A549 (cell line): ENCODE measurements at regions not wholly inside any gene's neighbourhood (a gene's known extent, or its start where the extent isn't known, plus 50 kb on each side); places are given as distances from the start of the nearest gene placed in this dataset.

Source experiments
- ATAC-seq, 2 experiments: fragments of 200-7000 bp in 1 of 2; fragments of >200 bp in 1 of 2; cut with Nextera tagmentation in 1 of 2; cut with Tn5 transposase in 1 of 2; 3 replicates each; pipeline versions ENCODE4 v1.8.0 to v1.9.1; 2018 to 2020; ENCODE audit warnings: mild to moderate bottlenecking in 1 of 2, moderate library complexity in 1 of 2
- CTCF ChIA-PET: fragments of 300-600 bp; sonication (Branson Sonifier 250); formaldehyde crosslinking; extraction: SDS; loops from one replicate; lab custom pipeline; 2021; ENCODE audit warnings: antibody characterized with exemption, inconsistent platforms; lab: Yijun Ruan, JAX
- POLR2A ChIA-PET: fragments of 350-600 bp; formaldehyde crosslinking; extraction: SDS; loops from one replicate; lab custom pipeline; 2021; ENCODE audit warnings: antibody characterized with exemption, inconsistent platforms; lab: Yijun Ruan, JAX
- DNase-seq, 2 experiments: peaks; one replicate each; pipeline versions ENCODE4 v3.0.0 to v3.0.0-alpha.2; 2011 to 2016; ENCODE audit warnings: low read depth in 1 of 2, low spot score in 1 of 2
- FAIRE-seq: peaks from 2 replicates; lab custom pipeline; 2011; peaks lifted over from hg19 to GRCh38; lab: Jason Lieb, UNC
- H3K27ac ChIP-seq, 2 experiments: fragments of >200 bp; sonication (Bioruptor Twin); formaldehyde crosslinking; 3 replicates each; pipeline ENCODE4 v1.5.1; 2016 to 2017
- H3K4me1 ChIP-seq: fragments of >200 bp; sonication (Bioruptor Twin); formaldehyde crosslinking; 3 replicates; pipeline ENCODE4 v1.6.1; 2016
- H3K4me2 ChIP-seq: fragments of >200 bp; sonication (Bioruptor Twin); formaldehyde crosslinking; 3 replicates; pipeline ENCODE4 v1.6.1; 2016
- H3K4me3 ChIP-seq: fragments of >200 bp; sonication (Bioruptor Twin); formaldehyde crosslinking; 3 replicates; pipeline ENCODE4 v1.5.1; 2016
- H3K9me3 ChIP-seq: fragments of >200 bp; sonication (Bioruptor Twin); formaldehyde crosslinking; 3 replicates; pipeline ENCODE4 v1.6.1; 2016
- BHLHE40 ChIP-seq: IDR thresholded peaks from 2 replicates; pipeline ENCODE4 v1.6.1; 2012; ENCODE audit warnings: low read depth, low read length, inconsistent platforms
- CBX2 ChIP-seq: fragments of 200-600 bp; sonication (generic); IDR thresholded peaks from 2 replicates; pipeline ENCODE4 v1.6.1; 2016; ENCODE audit warnings: low read depth, mild to moderate bottlenecking, borderline replicate concordance
- CEBPB ChIP-seq, 2 experiments: fragments of >200 bp in 1 of 2; sonication (Bioruptor Twin) in 1 of 2; formaldehyde crosslinking in 1 of 2; IDR thresholded peaks; 2 replicates each; pipeline ENCODE4 v1.6.1; 2012 to 2016
- EP300 ChIP-seq, 2 experiments: fragments of >200 bp; sonication (Bioruptor Twin); formaldehyde crosslinking; IDR thresholded peaks; 2 replicates in 1 of 2; 3 replicates in 1 of 2; pipeline ENCODE4 v1.6.1; 2016 to 2017
- ESRRA ChIP-seq: fragments of 150-350 bp; IDR thresholded peaks from 2 replicates; pipeline ENCODE4 v1.6.1; 2014; ENCODE audit warnings: mild to moderate bottlenecking, low read length, borderline replicate concordance
- FOSL2 ChIP-seq, 2 experiments: fragments of 450-650 bp in 1 of 2; fragments of >200 bp in 1 of 2; sonication (Bioruptor Twin) in 1 of 2; formaldehyde crosslinking; IDR thresholded peaks; 2 replicates each; pipeline versions ENCODE4 v1.5.0 to v1.6.1; 2016 to 2020; ENCODE audit warnings: mild to moderate bottlenecking in 1 of 2, moderate library complexity in 1 of 2
- FOXS1 ChIP-seq: fragments of 250-450 bp; sonication (Bioruptor Pico); IDR thresholded peaks from 2 replicates; pipeline ENCODE4 v1.5.0; 2020; ENCODE audit warnings: mild to moderate bottlenecking, moderate library complexity
- GATA3 ChIP-seq: IDR thresholded peaks from 2 replicates; pipeline ENCODE4 v1.6.1; 2012; ENCODE audit warnings: borderline replicate concordance
- HOXA7 ChIP-seq: fragments of 250-450 bp; sonication (Bioruptor Pico); IDR thresholded peaks from 2 replicates; pipeline ENCODE4 v1.5.0; 2020; ENCODE audit warnings: mild to moderate bottlenecking, moderate library complexity
- HOXB5 ChIP-seq: fragments of 250-450 bp; sonication (Bioruptor Pico); IDR thresholded peaks from 2 replicates; pipeline ENCODE4 v1.5.0; 2020; ENCODE audit warnings: mild to moderate bottlenecking, moderate library complexity
- JUN ChIP-seq, 2 experiments: fragments of >200 bp; sonication (Bioruptor Twin); formaldehyde crosslinking; IDR thresholded peaks; 2 replicates in 1 of 2; 3 replicates in 1 of 2; pipeline ENCODE4 v1.6.1; 2016 to 2017
- MAFK ChIP-seq: fragments of 450-650 bp; IDR thresholded peaks from 2 replicates; pipeline ENCODE4 v1.6.1; 2014; ENCODE audit not compliant: partially characterized antibody
- MYC ChIP-seq: IDR thresholded peaks from 2 replicates; pipeline ENCODE4 v1.6.1; 2012; ENCODE audit warnings: mild to moderate bottlenecking, inconsistent platforms, low read length, improper control_type of control experiment, borderline replicate concordance
- PHF8 ChIP-seq: fragments of 200-600 bp; sonication (generic); IDR thresholded peaks from 2 replicates; pipeline ENCODE4 v1.6.1; 2016; ENCODE audit warnings: low read depth, mild to moderate bottlenecking, antibody characterized with exemption, moderate library complexity, borderline replicate concordance
- POLR2A ChIP-seq: IDR thresholded peaks from 2 replicates; pipeline ENCODE4 v1.6.1; 2012; ENCODE audit warnings: mild to moderate bottlenecking, low read length
- RAD21 ChIP-seq, 2 experiments: fragments of >200 bp in 1 of 2; sonication (Bioruptor Twin) in 1 of 2; formaldehyde crosslinking in 1 of 2; IDR thresholded peaks in 1 of 2; conservative IDR thresholded peaks in 1 of 2; 2 replicates in 1 of 2; 3 replicates in 1 of 2; pipeline ENCODE4 v1.6.1; 2012 to 2018; ENCODE audit warnings: inconsistent platforms in 1 of 2
- RARB ChIP-seq: fragments of 250-450 bp; sonication (Bioruptor Pico); IDR thresholded peaks from 2 replicates; pipeline ENCODE4 v1.8.0; 2021; ENCODE audit warnings: mild to moderate bottlenecking, moderate library complexity
- RNF2 ChIP-seq: fragments of 200-600 bp; sonication (generic); IDR thresholded peaks from 2 replicates; pipeline ENCODE4 v1.6.1; 2016; ENCODE audit warnings: low read depth, mild to moderate bottlenecking, antibody characterized with exemption, moderate library complexity, borderline replicate concordance
- SMC3 ChIP-seq: fragments of >200 bp; sonication (Bioruptor Twin); formaldehyde crosslinking; IDR thresholded peaks from 3 replicates; pipeline ENCODE4 v1.6.1; 2018; ENCODE audit warnings: inconsistent platforms
- ZC3H11A ChIP-seq: fragments of 450-650 bp; IDR thresholded peaks from 2 replicates; pipeline ENCODE4 v1.6.1; 2014; ENCODE audit warnings: antibody characterized with exemption, mild to moderate bottlenecking
- ZNF302 ChIP-seq: fragments of 250-450 bp; sonication (Bioruptor Pico); IDR thresholded peaks from 2 replicates; pipeline ENCODE4 v1.9.0; 2021; ENCODE audit warnings: inconsistent platforms, mild to moderate bottlenecking, moderate library complexity
- WGBS: methylation state at CpG from one replicate; pipeline ENCODE4 v1.1.6; 2017; ENCODE audit errors: missing lambda C conversion rate; 5-methylcytosine and 5-hydroxymethylcytosine counted together
- TF ChIP-seq, protein P1 (sequence below): IDR thresholded peaks from 2 replicates; pipeline ENCODE4 v1.6.1; 2012
- TF ChIP-seq, protein P2 (sequence below): fragments of >200 bp; sonication (Bioruptor Twin); formaldehyde crosslinking; IDR thresholded peaks from 3 replicates; pipeline ENCODE4 v1.6.1; 2016
- TF ChIP-seq, protein P3 (sequence below): fragments of 250-450 bp; sonication (Bioruptor Pico); IDR thresholded peaks from 2 replicates; pipeline ENCODE4 v1.5.0; 2021; ENCODE audit warnings: mild to moderate bottlenecking, moderate library complexity, borderline replicate concordance
- TF ChIP-seq, protein P4 (sequence below): fragments of >200 bp; sonication (Bioruptor Twin); formaldehyde crosslinking; IDR thresholded peaks from 3 replicates; pipeline ENCODE4 v1.5.1; 2016

DNA sequence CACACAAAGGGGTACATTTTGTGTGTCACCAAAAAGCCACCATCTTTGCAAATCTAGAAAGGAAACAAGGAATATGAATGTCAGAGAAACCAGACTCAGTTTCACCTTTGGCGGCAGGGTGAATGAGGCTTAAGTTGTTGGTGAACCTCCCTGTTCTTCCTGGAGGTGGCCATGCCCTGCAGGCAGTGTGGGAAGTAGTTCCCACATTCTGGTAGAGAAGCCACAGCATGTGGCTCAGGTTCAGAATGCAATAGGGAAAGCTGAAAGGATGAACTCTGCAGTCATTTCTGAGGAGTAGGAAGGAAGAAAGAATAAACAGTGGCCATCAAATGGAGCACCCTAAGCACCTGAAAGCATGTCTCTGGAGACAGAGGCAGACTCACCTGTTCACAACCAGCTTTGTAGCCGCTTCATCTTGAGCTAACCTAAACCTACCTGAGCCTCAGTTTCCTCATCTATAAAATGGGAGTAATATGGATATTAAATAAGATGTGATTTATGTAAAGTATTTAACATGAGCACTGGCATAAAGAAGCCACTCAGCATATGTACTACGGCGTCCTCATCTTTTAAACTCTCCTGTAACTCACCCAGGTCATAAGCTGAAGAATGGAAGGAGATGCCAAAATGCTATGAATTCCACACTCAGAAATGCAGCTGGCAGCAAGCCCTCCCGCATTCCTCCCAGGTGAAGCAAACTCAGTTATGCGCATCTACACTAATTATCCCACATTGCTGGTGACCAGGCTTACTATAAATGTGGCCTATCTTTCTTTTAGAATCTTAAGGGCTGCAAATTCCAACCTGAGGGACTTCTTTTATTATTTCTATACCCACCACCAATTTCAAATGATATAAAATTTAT, 86.0 kb downstream of the ZNF608 start:
- 41% methylated on average over 6 of the region's 6 CpGs for WGBS
- 0 out of 3 replicates have a peak overlapping the region, but pooled peaks have one; percentile 22 for H3K4me3 ChIP-seq
- DNase-seq (peak in 1 of 2 experiments; percentile 38), ATAC-seq (peak in 1 of 2 experiments; percentile 0; a peak in 1 of 6 replicates), FAIRE-seq (no peak)
- CTCF ChIA-PET = interaction anchor here (1.3 kb wide), 1 partner anchor 12 kb away, joined by 3 read pairs; no protein-coding TSS in a partner anchor
- H3K27ac ChIP-seq = peak overlapping the region; percentile 83 to 87
- H3K4me1 ChIP-seq = peaks cover 73% of the 10 kb centered on the region
- H3K9me3 ChIP-seq = no peaks in the 10 kb centered on the region
- no peak for TF ChIP-seq ESRRA
- TF ChIP-seq, protein P1, sequence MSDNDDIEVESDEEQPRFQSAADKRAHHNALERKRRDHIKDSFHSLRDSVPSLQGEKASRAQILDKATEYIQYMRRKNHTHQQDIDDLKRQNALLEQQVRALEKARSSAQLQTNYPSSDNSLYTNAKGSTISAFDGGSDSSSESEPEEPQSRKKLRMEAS = peak; percentile 38; the same call in 1 of the 2 replicates
- no peak for TF ChIP-seq ZC3H11A
- TF ChIP-seq CEBPB (IDR thresholded peaks at IDR 0.05) = 0 out of 4 replicates have a peak, but pooled peaks of 1 of the 2 experiments have one; percentile 9
- TF ChIP-seq GATA3 = 0 out of 2 replicates have a peak, but pooled peaks have one; percentile 50
- TF ChIP-seq, all 56 proteins: peak for 3
- peak overlapping the region; percentile 81 for H3K4me2 ChIP-seq
- POLR2A ChIA-PET = interaction anchor here (0.8 to 1.7 kb wide), 3 partner anchors 23 to 88 kb away, joined by 3 to 12 read pairs (median 3); no protein-coding TSS in a partner anchor

DNA sequence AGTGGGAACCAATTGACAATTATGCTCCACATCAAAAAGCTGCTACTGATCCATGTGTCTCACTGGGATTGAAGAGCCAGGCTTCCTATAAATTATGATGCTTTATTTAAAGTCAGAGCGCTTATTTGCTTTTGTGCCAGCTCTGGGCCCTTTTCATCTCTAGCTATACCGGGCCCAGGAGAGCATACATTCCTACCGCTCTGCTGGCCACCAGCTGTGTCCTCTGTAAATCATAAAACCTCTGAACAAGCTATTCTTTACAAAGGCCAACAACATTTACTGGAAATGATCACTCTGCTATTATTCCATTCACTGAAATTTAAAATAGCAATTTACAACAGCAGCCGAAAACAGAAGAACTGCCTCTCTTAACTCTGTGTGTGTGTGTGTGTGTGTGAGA, 86.6 kb downstream of the ZNF608 start:
- TF ChIP-seq, protein P2, sequence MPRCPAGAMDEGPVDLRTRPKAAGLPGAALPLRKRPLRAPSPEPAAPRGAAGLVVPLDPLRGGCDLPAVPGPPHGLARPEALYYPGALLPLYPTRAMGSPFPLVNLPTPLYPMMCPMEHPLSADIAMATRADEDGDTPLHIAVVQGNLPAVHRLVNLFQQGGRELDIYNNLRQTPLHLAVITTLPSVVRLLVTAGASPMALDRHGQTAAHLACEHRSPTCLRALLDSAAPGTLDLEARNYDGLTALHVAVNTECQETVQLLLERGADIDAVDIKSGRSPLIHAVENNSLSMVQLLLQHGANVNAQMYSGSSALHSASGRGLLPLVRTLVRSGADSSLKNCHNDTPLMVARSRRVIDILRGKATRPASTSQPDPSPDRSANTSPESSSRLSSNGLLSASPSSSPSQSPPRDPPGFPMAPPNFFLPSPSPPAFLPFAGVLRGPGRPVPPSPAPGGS = no peak
- TF ChIP-seq, protein P3, sequence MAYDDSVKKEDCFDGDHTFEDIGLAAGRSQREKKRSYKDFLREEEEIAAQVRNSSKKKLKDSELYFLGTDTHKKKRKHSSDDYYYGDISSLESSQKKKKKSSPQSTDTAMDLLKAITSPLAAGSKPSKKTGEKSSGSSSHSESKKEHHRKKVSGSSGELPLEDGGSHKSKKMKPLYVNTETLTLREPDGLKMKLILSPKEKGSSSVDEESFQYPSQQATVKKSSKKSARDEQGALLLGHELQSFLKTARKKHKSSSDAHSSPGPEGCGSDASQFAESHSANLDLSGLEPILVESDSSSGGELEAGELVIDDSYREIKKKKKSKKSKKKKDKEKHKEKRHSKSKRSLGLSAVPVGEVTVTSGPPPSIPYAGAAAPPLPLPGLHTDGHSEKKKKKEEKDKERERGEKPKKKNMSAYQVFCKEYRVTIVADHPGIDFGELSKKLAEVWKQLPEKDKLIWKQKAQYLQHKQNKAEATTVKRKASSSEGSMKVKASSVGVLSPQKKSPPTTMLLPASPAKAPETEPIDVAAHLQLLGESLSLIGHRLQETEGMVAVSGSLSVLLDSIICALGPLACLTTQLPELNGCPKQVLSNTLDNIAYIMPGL (CRISPR knock-in tag) = no peak
- TF ChIP-seq ZC3H11A (no peak), BHLHE40 (no peak), FOXS1 (CRISPR knock-in tag) (no peak), CBX2 (no peak), EP300 (IDR thresholded peaks at IDR 0.05) (no peak), RNF2 (no peak)
- ChIA-PET POLR2A (no interaction called here), CTCF (interaction anchor here (1.4 kb wide), 1 partner anchor 13 kb away, joined by 4 read pairs; no protein-coding TSS in a partner anchor)
- H3K4me2 ChIP-seq = peak overlapping the region; percentile 81
- 57% methylated on average over 4 of the region's 4 CpGs for WGBS
- H3K9me3 ChIP-seq = no peaks in the 10 kb centered on the region
- FAIRE-seq (no peak), DNase-seq (no peak), ATAC-seq (no peak)
- H3K4me3 ChIP-seq = no peak overlapping the region
- peaks cover 79% of the 10 kb centered on the region for H3K4me1 ChIP-seq
- H3K27ac ChIP-seq = peak overlapping the region; percentile 83 to 87

DNA sequence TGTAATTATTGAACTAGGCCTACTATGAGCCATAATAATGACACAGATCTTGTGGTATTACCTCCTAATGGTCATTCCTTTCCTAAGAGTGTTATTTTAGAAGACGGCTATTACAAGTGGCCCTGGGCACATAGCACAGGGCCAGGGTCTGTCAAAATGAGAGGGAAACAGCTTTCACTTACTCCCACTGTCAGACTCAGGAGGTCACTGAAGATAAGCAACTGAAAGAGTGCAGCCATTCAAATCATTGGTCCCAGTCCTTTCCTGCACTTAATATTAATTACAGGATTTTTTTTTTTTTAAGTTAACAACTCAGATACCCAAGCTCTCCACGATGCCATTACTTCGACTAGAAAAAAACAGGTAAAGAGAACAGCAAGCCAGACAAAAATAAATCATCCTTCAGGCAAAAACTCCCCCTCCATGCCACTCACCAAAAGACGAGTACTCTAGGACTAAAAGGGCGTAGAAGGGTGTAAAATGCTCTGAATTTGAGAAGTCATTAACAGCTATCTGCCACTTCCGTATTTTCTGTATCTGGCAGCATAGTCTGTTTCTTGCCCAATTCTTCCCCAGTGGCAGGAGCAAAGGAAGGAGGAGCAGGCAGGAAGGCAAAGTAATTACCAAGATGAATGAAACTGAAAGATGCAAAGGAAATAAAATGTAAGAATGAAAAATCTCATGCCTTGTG, 87.4 kb downstream of the ZNF608 start:
- ATAC-seq (no peak), DNase-seq (no peak), FAIRE-seq (no peak)
- CTCF ChIA-PET = interaction anchor here (1.4 kb wide), 1 partner anchor 12 kb away, joined by 4 read pairs; no protein-coding TSS in a partner anchor
- POLR2A ChIA-PET = no interaction called here
- H3K4me2 ChIP-seq = peak overlapping the region; percentile 81
- 91% methylated on average over 6 of the region's 6 CpGs for WGBS
- H3K4me3 ChIP-seq = no peak overlapping the region
- H3K27ac ChIP-seq = peak overlapping the region; percentile 83 to 87
- H3K9me3 ChIP-seq = no peaks in the 10 kb centered on the region
- peaks cover 84% of the 10 kb centered on the region for H3K4me1 ChIP-seq
- TF ChIP-seq RARB (CRISPR knock-in tag) (no peak), FOSL2 (IDR thresholded peaks at IDR 0.05) (no peak), FOSL2 (CRISPR knock-in tag; IDR thresholded peaks at IDR 0.05) (no peak), JUN (IDR thresholded peaks at IDR 0.05) (no peak), RAD21 (conservative IDR thresholded peaks at IDR 0.05 in 1 of 2, IDR thresholded peaks at IDR 0.05 in 1 of 2) (no peak), GATA3 (no peak), MAFK (no peak), POLR2A (no peak), PHF8 (no peak), SMC3 (no peak), HOXB5 (CRISPR knock-in tag) (no peak), ZNF302 (no peak), MYC (no peak), HOXA7 (CRISPR knock-in tag) (no peak)
- TF ChIP-seq, protein P4, sequence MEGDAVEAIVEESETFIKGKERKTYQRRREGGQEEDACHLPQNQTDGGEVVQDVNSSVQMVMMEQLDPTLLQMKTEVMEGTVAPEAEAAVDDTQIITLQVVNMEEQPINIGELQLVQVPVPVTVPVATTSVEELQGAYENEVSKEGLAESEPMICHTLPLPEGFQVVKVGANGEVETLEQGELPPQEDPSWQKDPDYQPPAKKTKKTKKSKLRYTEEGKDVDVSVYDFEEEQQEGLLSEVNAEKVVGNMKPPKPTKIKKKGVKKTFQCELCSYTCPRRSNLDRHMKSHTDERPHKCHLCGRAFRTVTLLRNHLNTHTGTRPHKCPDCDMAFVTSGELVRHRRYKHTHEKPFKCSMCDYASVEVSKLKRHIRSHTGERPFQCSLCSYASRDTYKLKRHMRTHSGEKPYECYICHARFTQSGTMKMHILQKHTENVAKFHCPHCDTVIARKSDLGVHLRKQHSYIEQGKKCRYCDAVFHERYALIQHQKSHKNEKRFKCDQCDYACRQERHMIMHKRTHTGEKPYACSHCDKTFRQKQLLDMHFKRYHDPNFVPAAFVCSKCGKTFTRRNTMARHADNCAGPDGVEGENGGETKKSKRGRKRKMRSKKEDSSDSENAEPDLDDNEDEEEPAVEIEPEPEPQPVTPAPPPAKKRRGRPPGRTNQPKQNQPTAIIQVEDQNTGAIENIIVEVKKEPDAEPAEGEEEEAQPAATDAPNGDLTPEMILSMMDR = no peak
- TF ChIP-seq, protein P2 = no peak
